ENCODE measurements at regions not wholly inside any gene's neighbourhood (a gene's known extent, or its start where the extent isn't known, plus 50 kb on each side); places are given as distances from the start of the nearest gene placed in this dataset.

GRCh38 chr10:21309427-21309826 lies 216.1 kb downstream of the SKIDA1 start:
- in situ Hi-C loops (cut with HindIII; ENCODE audit: low pct_unique_long_range_greater_than_20kb, low sequenced_read_pairs), result no loop called here
- no peak for DNase-seq (ENCODE audit: low read depth)

- in situ Hi-C loops (cut with HindIII; ENCODE audit: low pct_unique_long_range_greater_than_20kb, low sequenced_read_pairs), result no loop called here
Measured at GRCh38 chr10:21308946-21309345, 216.5 kb downstream of the SKIDA1 start.

GRCh38 chr10:21308018-21308417 lies 217.5 kb downstream of the SKIDA1 start:
- DNase-seq (ENCODE audit: low read depth), result no peak
- in situ Hi-C loops (cut with HindIII; ENCODE audit: low pct_unique_long_range_greater_than_20kb, low sequenced_read_pairs), result no loop called here

More at GRCh38 chr10:21308946-21309345, 216.5 kb downstream of the SKIDA1 start:
- no peak for DNase-seq (ENCODE audit: low read depth)

GRCh38 chr10:21304608-21305007 lies 220.9 kb downstream of the SKIDA1 start:
- no peak for DNase-seq (ENCODE audit: low read depth)
- in situ Hi-C loops (cut with HindIII; ENCODE audit: low pct_unique_long_range_greater_than_20kb, low sequenced_read_pairs), result no loop called here

- no peak for DNase-seq (ENCODE audit: low read depth)
- in situ Hi-C loops (cut with HindIII; ENCODE audit: low pct_unique_long_range_greater_than_20kb, low sequenced_read_pairs), result no loop called here
Measured at GRCh38 chr10:21304198-21304597, 221.3 kb downstream of the SKIDA1 start.

- no peak for DNase-seq (ENCODE audit: low read depth)
- in situ Hi-C loops (cut with HindIII; ENCODE audit: low pct_unique_long_range_greater_than_20kb, low sequenced_read_pairs), result no loop called here
Measured at GRCh38 chr10:21300551-21300950, 224.9 kb downstream of the SKIDA1 start.

GRCh38 chr10:21299330-21299729 lies 226.2 kb downstream of the SKIDA1 start:
- in situ Hi-C loops (cut with HindIII; ENCODE audit: low pct_unique_long_range_greater_than_20kb, low sequenced_read_pairs), result no loop called here

GRCh38 chr10:21298701-21299100 lies 226.8 kb downstream of the SKIDA1 start:
- in situ Hi-C loops (cut with HindIII; ENCODE audit: low pct_unique_long_range_greater_than_20kb, low sequenced_read_pairs), result no loop called here
- DNase-seq (ENCODE audit: low read depth), result peak; percentile 73

More at GRCh38 chr10:21299330-21299729, 226.2 kb downstream of the SKIDA1 start:
- DNase-seq (ENCODE audit: low read depth), result no peak

GRCh38 chr10:21297603-21298383 lies 227.7 kb downstream of the SKIDA1 start:
- DNase-seq (ENCODE audit: low read depth), result peak; percentile 84
- in situ Hi-C loops (cut with HindIII; ENCODE audit: low pct_unique_long_range_greater_than_20kb, low sequenced_read_pairs), result no loop called here

- in situ Hi-C loops (cut with HindIII; ENCODE audit: low pct_unique_long_range_greater_than_20kb, low sequenced_read_pairs), result no loop called here
- DNase-seq (ENCODE audit: low read depth), result peak; percentile 73
Measured at GRCh38 chr10:21296575-21297355, 228.7 kb downstream of the SKIDA1 start.

- in situ Hi-C loops (cut with HindIII; ENCODE audit: low pct_unique_long_range_greater_than_20kb, low sequenced_read_pairs), result no loop called here
- DNase-seq (ENCODE audit: low read depth), result peak; percentile 92
Measured at GRCh38 chr10:21293518-21294356, 231.7 kb downstream of the SKIDA1 start.

GRCh38 chr10:21292763-21293517 lies 232.5 kb downstream of the SKIDA1 start:
- peak; percentile 99 for DNase-seq (ENCODE audit: low read depth)
- in situ Hi-C loops (cut with HindIII; ENCODE audit: low pct_unique_long_range_greater_than_20kb, low sequenced_read_pairs), result no loop called here

GRCh38 chr10:21290499-21291160 lies 234.9 kb downstream of the SKIDA1 start:
- in situ Hi-C loops (cut with HindIII; ENCODE audit: low pct_unique_long_range_greater_than_20kb, low sequenced_read_pairs), result no loop called here
- no peak for DNase-seq (ENCODE audit: low read depth)

- no peak for DNase-seq (ENCODE audit: low read depth)
- in situ Hi-C loops (cut with HindIII; ENCODE audit: low pct_unique_long_range_greater_than_20kb, low sequenced_read_pairs), result no loop called here
Measured at GRCh38 chr10:21289961-21290360, 235.5 kb downstream of the SKIDA1 start.

GRCh38 chr10:21289271-21289670 lies 236.2 kb downstream of the SKIDA1 start:
- no peak for DNase-seq (ENCODE audit: low read depth)
- in situ Hi-C loops (cut with HindIII; ENCODE audit: low pct_unique_long_range_greater_than_20kb, low sequenced_read_pairs), result no loop called here

- in situ Hi-C loops (cut with HindIII; ENCODE audit: low pct_unique_long_range_greater_than_20kb, low sequenced_read_pairs), result no loop called here
- DNase-seq (ENCODE audit: low read depth), result peak; percentile 99
Measured at GRCh38 chr10:21285742-21286331, 239.6 kb downstream of the SKIDA1 start.

GRCh38 chr10:21285207-21285606 lies 240.3 kb downstream of the SKIDA1 start:
- in situ Hi-C loops (cut with HindIII; ENCODE audit: low pct_unique_long_range_greater_than_20kb, low sequenced_read_pairs), result no loop called here
- no peak for DNase-seq (ENCODE audit: low read depth)
